Liver (tissue), 8 donors: ENCODE measurements at regions not wholly inside any gene's neighbourhood (a gene's known extent, or its start where the extent isn't known, plus 50 kb on each side); places are given as distances from the start of the nearest gene placed in this dataset.

Experiments used
- DNase-seq: peaks from one replicate; pipeline ENCODE4 v3.0.0-alpha.2; 2017; ENCODE audit warnings: low spot score
- H3K27ac ChIP-seq, 2 donors: one replicate each; pipeline ENCODE4 v1.7.0; 2013; ENCODE audit warnings: inconsistent platforms in 2 of 2, low read length in 2 of 2, control low read depth in 1 of 2, low read depth in 1 of 2, mild to moderate bottlenecking in 1 of 2
- H3K27me3 ChIP-seq, 4 donors: one replicate each; pipeline versions ENCODE4 v1.6.1 to v1.7.0; 2013; ENCODE audit warnings: low read length in 3 of 4, inconsistent platforms in 1 of 4, mild to moderate bottlenecking in 1 of 4, moderate library complexity in 1 of 4; ENCODE audit not compliant: control insufficient read depth in 4 of 4, insufficient read depth in 4 of 4
- H3K36me3 ChIP-seq, 4 donors: one replicate each; pipeline versions ENCODE4 v1.6.1 to v1.7.0; 2013; ENCODE audit warnings: low read length in 3 of 4, mild to moderate bottlenecking in 3 of 4, low read depth in 1 of 4, moderate library complexity in 1 of 4; ENCODE audit not compliant: control insufficient read depth in 4 of 4, insufficient read depth in 3 of 4
- H3K4me1 ChIP-seq, 4 donors: one replicate each; pipeline versions ENCODE4 v1.6.1 to v1.7.0; 2013; ENCODE audit warnings: low read length in 3 of 4, mild to moderate bottlenecking in 3 of 4, moderate library complexity in 1 of 4; ENCODE audit not compliant: control insufficient read depth in 4 of 4, insufficient read depth in 4 of 4
- H3K4me3 ChIP-seq, 3 donors: one replicate each; pipeline versions ENCODE4 v1.6.1 to v1.7.0; 2013; ENCODE audit warnings: low read length in 3 of 3, control low read depth in 1 of 3, low read depth in 1 of 3, mild to moderate bottlenecking in 1 of 3
- H3K9ac ChIP-seq, 2 donors: one replicate each; pipeline ENCODE4 v1.7.0; 2013; ENCODE audit warnings: low read length in 2 of 2, mild to moderate bottlenecking in 2 of 2, moderate library complexity in 2 of 2, control low read depth in 1 of 2, low read depth in 1 of 2
- H3K9me3 ChIP-seq, 4 donors: one replicate each; pipeline versions ENCODE4 v1.6.1 to v1.7.0; 2013; ENCODE audit warnings: low read length in 3 of 4; ENCODE audit not compliant: control insufficient read depth in 4 of 4
- ATF3 ChIP-seq: IDR thresholded peaks from 2 replicates; pipeline ENCODE4 v1.6.1; 2016; ENCODE audit warnings: antibody characterized with exemption
- CTCF ChIP-seq: fragments of 150-350 bp; IDR thresholded peaks from 2 replicates; pipeline ENCODE4 v1.5.1; 2017; ENCODE audit warnings: improper control_type of control experiment, low read depth, low read length; ENCODE audit not compliant: missing input control
- EGR1 ChIP-seq, 2 donors: IDR thresholded peaks; 2 replicates each; pipeline ENCODE4 v1.6.1; 2016 to 2018; ENCODE audit warnings: antibody characterized with exemption in 2 of 2, low read depth in 2 of 2
- FOXA1 ChIP-seq: IDR thresholded peaks from 2 replicates; pipeline ENCODE4 v1.6.1; 2016; ENCODE audit warnings: antibody characterized with exemption
- FOXA2 ChIP-seq: IDR thresholded peaks from 2 replicates; pipeline ENCODE4 v1.6.1; 2016; ENCODE audit warnings: antibody characterized with exemption
- GABPA ChIP-seq, 2 donors: IDR thresholded peaks in 1 of 2; conservative IDR thresholded peaks in 1 of 2; 2 replicates each; pipeline ENCODE4 v1.6.1; 2016; ENCODE audit warnings: antibody characterized with exemption in 2 of 2, mild to moderate bottlenecking in 1 of 2, moderate library complexity in 1 of 2
- HNF4A ChIP-seq, 2 donors: conservative IDR thresholded peaks; 2 replicates each; pipeline ENCODE4 v1.6.1; 2016; ENCODE audit warnings: antibody characterized with exemption in 2 of 2, mild to moderate bottlenecking in 2 of 2
- HNF4G ChIP-seq: IDR thresholded peaks from 2 replicates; pipeline ENCODE4 v1.6.1; 2016; ENCODE audit warnings: antibody characterized with exemption
- JUND ChIP-seq, 2 donors: IDR thresholded peaks; 2 replicates each; pipeline ENCODE4 v1.6.1; 2016; ENCODE audit warnings: antibody characterized with exemption in 2 of 2
- MAX ChIP-seq: IDR thresholded peaks from 2 replicates; pipeline ENCODE4 v1.6.1; 2016; ENCODE audit warnings: antibody characterized with exemption
- NR2F2 ChIP-seq: IDR thresholded peaks from 2 replicates; pipeline ENCODE4 v1.6.1; 2016; ENCODE audit warnings: antibody characterized with exemption
- RAD21 ChIP-seq, 2 donors: IDR thresholded peaks; 2 replicates each; pipeline ENCODE4 v1.6.1; 2016; ENCODE audit warnings: antibody characterized with exemption in 2 of 2, mild to moderate bottlenecking in 2 of 2
- REST ChIP-seq: IDR thresholded peaks from 2 replicates; pipeline ENCODE4 v1.6.1; 2016; ENCODE audit warnings: antibody characterized with exemption, mild to moderate bottlenecking
- RXRA ChIP-seq, 2 donors: IDR thresholded peaks; 2 replicates each; pipeline ENCODE4 v1.6.1; 2017 to 2018; ENCODE audit warnings: antibody characterized with exemption in 2 of 2, mild to moderate bottlenecking in 1 of 2
- SP1 ChIP-seq: IDR thresholded peaks from 2 replicates; pipeline ENCODE4 v1.6.1; 2018; ENCODE audit warnings: antibody characterized with exemption, mild to moderate bottlenecking
- TAF1 ChIP-seq: conservative IDR thresholded peaks from 2 replicates; pipeline ENCODE4 v1.6.1; 2016; ENCODE audit warnings: antibody characterized with exemption, mild to moderate bottlenecking
- YY1 ChIP-seq: IDR thresholded peaks from 2 replicates; pipeline ENCODE4 v1.6.1; 2016; ENCODE audit warnings: antibody characterized with exemption, mild to moderate bottlenecking
- ZBTB33 ChIP-seq: IDR thresholded peaks from 2 replicates; pipeline ENCODE4 v1.6.1; 2016; ENCODE audit warnings: antibody characterized with exemption
- WGBS: extraction: QIAGEN DNeasy Blood & Tissue Kit; methylation state at CpG from one replicate; pipeline ENCODE4 v1.1.7; 2013; 5-methylcytosine and 5-hydroxymethylcytosine counted together
- donor health status: healthy.
- donor health status: healthy.
- donor health status: healthy.
- donor health status: healthy.
- donor health status: healthy.

- no peaks in the 10 kb centered on the region for H3K36me3 ChIP-seq
- H3K4me1 ChIP-seq, result no peaks in the 10 kb centered on the region
- no peaks in the 10 kb centered on the region for H3K27me3 ChIP-seq
- no peak for TF ChIP-seq ATF3
- no peak for TF ChIP-seq TAF1
- TF ChIP-seq HNF4G, result no peak
- TF ChIP-seq HNF4A (conservative IDR thresholded peaks at IDR 0.05), result no peak
- TF ChIP-seq EGR1 (IDR thresholded peaks at IDR 0.05; ENCODE audit: low read depth in 2 of 2), result no peak
- TF ChIP-seq YY1, result no peak
- TF ChIP-seq SP1, result no peak
- no peak for TF ChIP-seq NR2F2
- no peak for TF ChIP-seq MAX
- no peak for DNase-seq
- no peak overlapping the region for H3K4me3 ChIP-seq
- H3K9ac ChIP-seq, result no peak overlapping the region
- no peaks in the 10 kb centered on the region for H3K9me3 ChIP-seq
- WGBS, result 83% methylated on average over 1 of the region's 1 CpG
- no peak overlapping the region for H3K27ac ChIP-seq
These were observed 203.7 kb downstream of the HERPUD2 start for GRCh38 chr7:35491233-35491632.

GRCh38 chr7:35487841-35488240, 207.1 kb downstream of the HERPUD2 start:
- TF ChIP-seq REST, result no peak
- no peak for TF ChIP-seq GABPA (IDR thresholded peaks at IDR 0.05 in 1 of 2, conservative IDR thresholded peaks at IDR 0.05 in 1 of 2)
- TF ChIP-seq FOXA2, result no peak
- no peak for TF ChIP-seq ZBTB33
- no peak for TF ChIP-seq RXRA (IDR thresholded peaks at IDR 0.05)
- no peak for TF ChIP-seq RAD21 (IDR thresholded peaks at IDR 0.05)
- TF ChIP-seq YY1, result no peak
- no peak for TF ChIP-seq ATF3
- no peak for TF ChIP-seq HNF4A (conservative IDR thresholded peaks at IDR 0.05)
- TF ChIP-seq JUND (IDR thresholded peaks at IDR 0.05), result no peak
- TF ChIP-seq CTCF, result no peak
- no peak for TF ChIP-seq EGR1 (IDR thresholded peaks at IDR 0.05; ENCODE audit: low read depth in 2 of 2)
- TF ChIP-seq MAX, result no peak
- TF ChIP-seq NR2F2, result no peak
- TF ChIP-seq TAF1, result no peak
- TF ChIP-seq FOXA1, result no peak
- no peak for TF ChIP-seq HNF4G
- no peak for TF ChIP-seq SP1
- no peak overlapping the region for H3K9ac ChIP-seq
- no peaks in the 10 kb centered on the region for H3K9me3 ChIP-seq
- no peak overlapping the region for H3K27ac ChIP-seq
- WGBS, result 72% methylated on average over 2 of the region's 2 CpGs
- no peaks in the 10 kb centered on the region for H3K4me1 ChIP-seq
- H3K27me3 ChIP-seq, result no peaks in the 10 kb centered on the region
- DNase-seq, result no peak
- no peak overlapping the region for H3K4me3 ChIP-seq
- no peaks in the 10 kb centered on the region for H3K36me3 ChIP-seq
